ENCODE measurements at regions not wholly inside any gene's neighbourhood (a gene's known extent, or its start where the extent isn't known, plus 50 kb on each side); places are given as distances from the start of the nearest gene placed in this dataset.

DNA sequence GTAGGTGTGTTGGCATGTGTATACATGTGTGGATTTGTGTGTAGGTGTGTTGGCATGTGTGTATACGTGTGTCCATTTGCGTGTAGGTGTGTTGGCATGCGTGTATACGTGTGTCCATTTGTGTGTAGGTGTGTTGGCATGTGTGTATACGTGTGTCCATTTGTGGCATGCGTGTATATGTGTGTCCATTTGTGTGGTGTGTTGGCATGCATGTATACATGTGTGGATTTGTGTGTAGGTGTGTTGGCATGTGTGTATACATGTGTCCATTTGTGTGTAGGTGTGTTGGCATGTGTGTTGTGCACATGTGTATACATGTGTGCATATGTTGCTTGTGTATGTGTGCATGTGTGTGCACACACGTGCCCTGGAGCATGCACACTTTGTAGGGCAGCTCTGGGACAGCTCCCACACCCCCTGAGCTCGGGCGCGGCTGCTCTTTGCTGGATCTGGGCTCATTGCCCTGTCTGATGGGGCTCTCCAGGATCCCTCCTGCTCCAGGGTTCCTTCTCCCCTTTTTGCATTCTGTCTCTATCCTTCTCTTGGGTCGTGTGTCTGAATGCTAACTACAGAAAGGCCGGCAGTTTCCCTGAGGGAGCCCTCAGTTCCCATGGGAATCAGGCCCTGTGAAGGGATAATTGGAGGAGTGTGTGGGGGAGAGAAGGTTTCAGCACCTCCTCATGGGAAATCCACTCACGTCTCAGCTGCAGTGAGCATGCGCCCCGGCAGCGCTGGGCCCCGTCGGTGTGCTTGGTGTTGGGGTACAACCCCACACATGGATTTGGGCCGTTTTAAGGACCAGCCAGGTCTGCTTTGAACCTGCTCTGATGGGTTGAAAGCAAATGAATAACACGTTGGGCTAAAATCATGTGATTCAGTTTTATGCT, 102.0 kb downstream of the ERMARD start:
- Mint-ChIP-seq H3K36me3 (ENCODE audit: low read depth) (peaks cover 20% of the 10 kb centered on the region), H3K27ac (no peak overlapping the region), H3K27me3 (ENCODE audit: insufficient read depth, low read depth, poor library complexity) (peaks cover 15% of the 10 kb centered on the region), H3K9me3 (peaks cover 49% of the 10 kb centered on the region), H3K4me3 (no peak overlapping the region), H3K4me1 (peaks cover 7% of the 10 kb centered on the region; the same call in 2 of the 3 replicates)
- H3K4me3 ChIP-seq = no peak overlapping the region
- no peaks in the 10 kb centered on the region for H4K20me1 ChIP-seq (replicated peaks; ENCODE audit: insufficient read depth)
- no peaks in the 10 kb centered on the region for H3K27me3 ChIP-seq (ENCODE audit: insufficient read depth)
- H3K79me2 ChIP-seq (replicated peaks; ENCODE audit: insufficient read depth) = no peaks in the 10 kb centered on the region
- no peak overlapping the region for H3K27ac ChIP-seq (ENCODE audit: low read depth)
- no peaks in the 10 kb centered on the region for H3K36me3 ChIP-seq (ENCODE audit: insufficient read depth)
- no peak for DNase-seq (ENCODE audit: low spot score)
- H2AFZ ChIP-seq = no peak overlapping the region
- H3F3A ChIP-seq (replicated peaks; ENCODE audit: low read depth) = peaks cover 7% of the 10 kb centered on the region; the same call in 1 of the 2 replicates
- TF ChIP-seq ETS1 (IDR thresholded peaks at IDR 0.05) = no peak
- TF ChIP-seq ZNF462 (CRISPR knock-in tag; IDR thresholded peaks at IDR 0.05) = no peak
- TF ChIP-seq EZH2phosphoT487 (IDR thresholded peaks at IDR 0.05; ENCODE audit: unreplicated experiment) = no peak
- no peak for TF ChIP-seq EZH2 (IDR thresholded peaks at IDR 0.05; ENCODE audit: low read depth, unreplicated experiment)
- TF ChIP-seq ZNF114 (CRISPR knock-in tag; IDR thresholded peaks at IDR 0.05) = no peak
- no peak for TF ChIP-seq JUNB (IDR thresholded peaks at IDR 0.05; ENCODE audit: unreplicated experiment)
- TF ChIP-seq, protein P1, sequence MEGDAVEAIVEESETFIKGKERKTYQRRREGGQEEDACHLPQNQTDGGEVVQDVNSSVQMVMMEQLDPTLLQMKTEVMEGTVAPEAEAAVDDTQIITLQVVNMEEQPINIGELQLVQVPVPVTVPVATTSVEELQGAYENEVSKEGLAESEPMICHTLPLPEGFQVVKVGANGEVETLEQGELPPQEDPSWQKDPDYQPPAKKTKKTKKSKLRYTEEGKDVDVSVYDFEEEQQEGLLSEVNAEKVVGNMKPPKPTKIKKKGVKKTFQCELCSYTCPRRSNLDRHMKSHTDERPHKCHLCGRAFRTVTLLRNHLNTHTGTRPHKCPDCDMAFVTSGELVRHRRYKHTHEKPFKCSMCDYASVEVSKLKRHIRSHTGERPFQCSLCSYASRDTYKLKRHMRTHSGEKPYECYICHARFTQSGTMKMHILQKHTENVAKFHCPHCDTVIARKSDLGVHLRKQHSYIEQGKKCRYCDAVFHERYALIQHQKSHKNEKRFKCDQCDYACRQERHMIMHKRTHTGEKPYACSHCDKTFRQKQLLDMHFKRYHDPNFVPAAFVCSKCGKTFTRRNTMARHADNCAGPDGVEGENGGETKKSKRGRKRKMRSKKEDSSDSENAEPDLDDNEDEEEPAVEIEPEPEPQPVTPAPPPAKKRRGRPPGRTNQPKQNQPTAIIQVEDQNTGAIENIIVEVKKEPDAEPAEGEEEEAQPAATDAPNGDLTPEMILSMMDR (conservative IDR thresholded peaks at IDR 0.05; ENCODE audit: low read depth in 2 of 2) = no peak
- H3K4me2 ChIP-seq = no peak overlapping the region
- H3K4me1 ChIP-seq (ENCODE audit: insufficient read depth) = no peaks in the 10 kb centered on the region
- no peaks in the 10 kb centered on the region; the same call in 1 of the 2 replicates for H3K9me2 ChIP-seq (ENCODE audit: insufficient read depth)
- no peak for ATAC-seq

Data from GM23338 (cell line).